HG03103 (cell line): ENCODE measurements at regions not wholly inside any gene's neighbourhood (a gene's known extent, or its start where the extent isn't known, plus 50 kb on each side); places are given as distances from the start of the nearest gene placed in this dataset.

Experiments
- ATAC-seq: cut with Tn5 transposase; IDR thresholded peaks from one replicate; pipeline ENCODE4 v1.9.1; 2021; ENCODE audit warnings: low read depth; ENCODE audit not compliant: unreplicated experiment

DNA sequence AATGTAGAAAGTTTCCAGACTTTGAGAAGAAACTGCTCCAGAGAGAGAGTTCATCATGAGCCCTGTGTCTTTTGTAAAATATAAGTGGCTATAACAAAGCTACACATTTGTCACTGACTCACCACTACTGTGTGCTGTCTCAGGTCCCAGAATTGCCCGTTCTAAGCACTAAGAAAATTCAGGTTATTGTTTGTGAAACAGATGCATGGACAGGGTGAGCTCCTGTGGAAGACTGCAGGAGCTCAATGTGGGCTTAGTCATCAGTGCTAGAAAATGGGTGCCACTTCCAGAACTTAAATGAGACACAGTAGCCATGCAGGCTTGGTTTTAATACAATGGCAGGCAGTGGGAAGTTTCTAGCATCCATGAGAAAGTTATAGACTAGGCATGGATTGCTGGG lies 251.4 kb upstream of the RBMY1B start:
- no peak for ATAC-seq

DNA sequence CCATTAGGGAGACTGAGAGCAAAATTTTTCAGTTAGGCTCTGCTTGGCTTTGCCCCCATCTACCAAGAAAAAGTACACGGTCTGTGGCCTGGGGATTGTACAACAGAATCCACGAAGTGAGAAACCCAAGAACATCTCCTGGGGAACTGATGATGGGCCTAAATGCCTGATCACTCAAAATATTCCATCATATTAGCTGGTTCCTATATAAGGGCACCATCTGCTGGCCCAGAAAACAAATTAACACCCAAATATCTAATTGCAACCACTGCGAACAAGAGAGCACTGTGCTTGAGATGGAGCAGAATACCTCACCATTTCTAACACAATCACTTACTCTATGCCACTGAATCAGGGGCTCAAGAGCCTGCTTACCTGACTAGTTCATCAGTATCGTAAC lies 250.8 kb upstream of the RBMY1B start:
- no peak for ATAC-seq

DNA sequence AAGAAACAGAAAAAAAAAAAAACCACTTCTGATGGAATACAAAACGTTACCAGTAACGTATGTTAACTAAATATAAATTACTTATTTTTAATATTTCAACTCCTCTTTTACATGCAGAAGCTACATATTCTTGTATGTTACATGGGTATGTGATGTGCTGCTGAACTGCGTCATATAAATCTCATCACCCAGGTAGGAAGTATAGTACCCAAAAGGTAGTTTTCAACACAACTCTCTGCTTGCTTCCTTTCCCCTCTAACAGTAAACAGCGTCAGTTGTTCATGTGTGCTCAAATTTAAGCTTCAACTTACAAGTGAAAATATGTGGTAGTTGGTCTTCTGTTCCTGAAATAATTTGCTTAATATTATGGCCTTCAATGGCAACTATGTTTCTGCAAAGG lies 250.0 kb upstream of the RBMY1B start:
- ATAC-seq, result no peak

DNA sequence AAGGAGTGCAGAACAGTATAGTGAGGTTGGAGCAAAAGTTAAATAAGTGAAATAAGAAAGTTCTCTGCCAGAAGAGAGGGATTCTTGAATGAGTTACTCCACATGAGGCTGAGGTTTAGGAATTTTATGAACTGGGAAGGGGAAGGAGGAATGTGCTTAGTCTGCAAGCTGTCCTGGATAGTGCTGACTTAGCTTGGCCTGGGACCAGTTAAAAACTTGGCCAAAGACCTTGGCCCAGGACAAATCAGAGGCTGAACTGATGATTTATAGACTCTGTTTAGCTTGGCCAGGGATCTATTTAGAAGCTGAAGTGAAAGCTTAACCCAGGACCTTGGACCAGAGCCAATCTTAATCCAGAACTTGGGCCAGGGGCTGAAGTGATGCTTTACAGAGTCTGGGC lies 244.4 kb upstream of the RBMY1B start:
- no peak for ATAC-seq

DNA sequence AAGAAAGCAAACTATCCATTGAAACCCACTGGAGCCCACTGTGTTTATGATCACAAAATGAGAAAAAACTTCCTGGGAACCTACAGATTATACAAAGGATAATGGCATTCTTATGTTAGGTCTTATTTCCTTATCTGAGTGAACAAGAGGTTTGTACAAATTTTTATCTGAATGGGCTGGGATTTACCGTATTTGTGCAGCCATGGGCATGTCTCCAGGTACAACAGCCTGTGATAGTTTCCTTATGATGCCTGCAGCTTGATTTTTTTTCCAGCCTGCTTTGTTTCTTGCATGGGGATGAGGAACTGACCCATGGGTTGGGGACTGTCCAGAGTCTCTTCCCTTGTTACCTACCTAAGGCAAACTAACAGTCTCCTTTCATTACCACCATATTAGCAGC lies 244.0 kb upstream of the RBMY1B start:
- ATAC-seq, result no peak

DNA sequence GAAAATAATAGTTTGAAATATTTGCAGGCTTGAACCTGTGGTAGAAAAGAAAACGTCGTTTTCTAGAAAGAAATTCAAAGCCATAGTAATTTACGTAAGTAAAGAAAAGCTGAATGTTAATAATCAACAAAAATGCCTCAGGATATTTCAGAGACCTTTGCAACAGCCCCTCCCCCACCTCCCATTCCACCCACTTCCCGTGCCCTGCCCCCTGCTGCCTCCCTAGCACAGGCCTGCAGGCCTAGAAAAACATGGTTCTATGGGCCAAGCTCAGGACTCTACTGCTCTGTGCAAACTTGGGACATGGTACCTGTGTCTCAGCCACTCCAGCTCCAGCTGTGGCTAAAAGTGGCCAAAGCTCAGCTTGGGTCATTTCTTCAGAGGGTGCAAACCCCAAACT lies 223.4 kb upstream of the RBMY1B start:
- no peak for ATAC-seq

DNA sequence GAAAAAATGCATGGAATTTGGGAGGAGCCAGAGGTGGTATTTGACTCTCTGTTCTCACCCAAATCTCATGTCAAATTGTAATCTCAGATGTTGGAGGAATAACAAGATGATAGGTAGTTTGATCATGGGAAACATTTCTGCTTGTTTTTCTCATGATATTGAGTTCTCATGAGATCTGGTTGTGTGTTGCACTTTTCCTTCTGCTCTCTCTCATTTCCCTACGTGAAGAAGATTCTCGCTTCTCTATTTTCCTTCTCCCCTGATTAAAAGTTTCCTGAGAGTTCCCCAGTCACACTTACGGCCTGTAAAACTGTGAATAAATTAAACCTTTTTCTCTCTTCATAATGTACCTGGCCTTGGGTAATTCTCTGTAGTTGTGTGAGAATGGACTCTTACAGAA lies 222.2 kb upstream of the RBMY1B start:
- ATAC-seq, result no peak

DNA sequence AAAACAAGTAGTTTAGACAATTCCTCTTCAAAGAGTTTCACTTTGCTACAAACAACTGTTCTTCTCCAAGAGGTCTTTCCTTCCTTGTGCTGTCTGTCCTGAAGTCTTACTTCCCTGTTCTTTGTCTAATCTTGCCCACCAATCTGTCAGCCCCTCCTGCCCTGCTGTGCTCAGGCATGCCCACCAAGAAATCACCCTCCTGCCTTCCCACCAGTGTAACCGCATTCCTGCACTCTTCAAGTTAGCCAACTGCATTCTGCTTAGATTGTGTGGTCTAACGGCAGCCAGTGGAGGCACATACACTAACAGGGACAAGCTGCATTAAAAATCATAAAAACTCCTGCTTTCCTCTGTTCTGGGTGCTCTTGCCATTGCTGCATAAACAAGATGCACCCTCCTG lies 215.9 kb upstream of the RBMY1B start:
- ATAC-seq, result no peak

DNA sequence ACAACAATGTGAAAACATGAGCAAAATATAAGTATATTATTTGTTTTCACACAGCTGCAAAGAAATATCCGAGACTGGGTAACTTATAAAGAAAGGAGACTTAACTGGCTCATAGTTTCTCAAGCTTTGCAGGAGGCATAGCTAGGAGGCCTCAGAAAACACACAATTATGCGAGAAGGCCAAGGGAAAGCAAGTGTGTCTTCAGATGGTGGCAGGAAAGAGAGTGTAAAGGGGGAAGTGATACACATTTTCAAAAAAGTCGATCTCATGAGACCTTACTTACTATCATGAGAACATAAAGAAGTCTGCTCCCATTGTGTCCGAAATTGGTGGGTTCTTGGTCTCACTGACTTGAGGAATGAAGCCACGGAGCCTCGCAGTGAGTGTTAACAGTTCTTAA lies 208.9 kb upstream of the RBMY1B start:
- no peak for ATAC-seq

DNA sequence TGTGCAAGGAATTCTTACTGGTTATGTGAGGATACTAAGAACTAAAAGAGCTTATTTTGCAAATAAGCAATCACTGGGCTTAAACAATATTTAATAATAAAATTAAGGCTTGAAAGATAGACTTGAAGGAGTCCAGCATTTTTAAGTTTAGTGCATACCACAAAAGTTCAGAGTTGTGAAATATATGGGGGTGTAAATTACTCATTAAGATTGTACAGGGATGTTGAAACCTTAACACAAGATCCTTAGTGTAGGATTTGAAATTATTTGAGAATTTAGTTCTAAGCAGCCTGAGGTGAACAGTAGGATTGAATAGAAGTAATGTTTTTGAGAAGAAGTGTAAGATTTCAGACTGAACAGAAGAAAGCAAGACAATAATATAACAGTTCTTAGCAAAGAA lies 195.8 kb upstream of the RBMY1B start:
- ATAC-seq, result no peak
